Mesendoderm (in vitro differentiated cells): ENCODE measurements at regions not wholly inside any gene's neighbourhood (a gene's known extent, or its start where the extent isn't known, plus 50 kb on each side); places are given as distances from the start of the nearest gene placed in this dataset.

Source experiments
- DNase-seq: peaks from one replicate; pipeline ENCODE4 v3.0.0; 2013
- H2AK5ac ChIP-seq: 2 replicates; pipeline ENCODE4 v1.6.1; 2013; ENCODE audit warnings: low read length, inconsistent platforms
- H2BK120ac ChIP-seq: 2 replicates; pipeline ENCODE4 v1.6.1; 2013; ENCODE audit warnings: low read depth, mild to moderate bottlenecking, low read length, moderate library complexity, mixed read lengths
- H2BK15ac ChIP-seq: replicated peaks from 2 replicates; pipeline ENCODE4 v1.6.1; 2013; ENCODE audit warnings: low read depth, mild to moderate bottlenecking, moderate library complexity
- H2BK5ac ChIP-seq: 2 replicates; pipeline ENCODE4 v1.6.1; 2013; ENCODE audit warnings: low read length, inconsistent platforms
- H3K18ac ChIP-seq: 2 replicates; pipeline ENCODE4 v1.6.1; 2013; ENCODE audit warnings: mild to moderate bottlenecking, low read length, mixed read lengths
- H3K23ac ChIP-seq: one replicate; pipeline ENCODE4 v1.6.1; 2013; ENCODE audit warnings: low read length
- H3K27ac ChIP-seq: 2 replicates; pipeline ENCODE4 v1.5.1; 2013; ENCODE audit warnings: low read depth, mild to moderate bottlenecking, inconsistent platforms, low read length, moderate library complexity
- H3K27me3 ChIP-seq: 2 replicates; pipeline ENCODE4 v1.6.1; 2013; ENCODE audit warnings: low read length, control low read depth, mild to moderate bottlenecking, inconsistent platforms; ENCODE audit not compliant: insufficient read depth, poor library complexity
- H3K36me3 ChIP-seq: 2 replicates; pipeline ENCODE4 v1.6.1; 2013; ENCODE audit warnings: low read length, inconsistent platforms; ENCODE audit not compliant: control insufficient read depth, insufficient read depth
- H3K4ac ChIP-seq: one replicate; pipeline ENCODE4 v1.6.1; 2013; ENCODE audit warnings: low read depth, mild to moderate bottlenecking, low read length, moderate library complexity
- H3K4me1 ChIP-seq: 2 replicates; pipeline ENCODE4 v1.6.1; 2013; ENCODE audit warnings: low read depth, low read length, inconsistent platforms; ENCODE audit not compliant: control insufficient read depth
- H3K4me2 ChIP-seq: 2 replicates; pipeline ENCODE4 v1.6.1; 2013; ENCODE audit warnings: low read length
- H3K4me3 ChIP-seq: 2 replicates; pipeline ENCODE4 v1.5.1; 2013; ENCODE audit warnings: mild to moderate bottlenecking, low read length
- H3K56ac ChIP-seq: one replicate; pipeline ENCODE4 v1.6.1; 2013; ENCODE audit warnings: low read length
- H3K79me1 ChIP-seq: 2 replicates; pipeline ENCODE4 v1.6.1; 2013; ENCODE audit warnings: low read length, inconsistent platforms
- H3K79me2 ChIP-seq: 2 replicates; pipeline ENCODE4 v1.6.1; 2013; ENCODE audit warnings: mild to moderate bottlenecking, low read length; ENCODE audit not compliant: control insufficient read depth, insufficient read depth
- H3K9ac ChIP-seq: 2 replicates; pipeline ENCODE4 v1.6.1; 2013; ENCODE audit warnings: low read length, inconsistent platforms
- H4K5ac ChIP-seq: one replicate; pipeline ENCODE4 v1.6.1; 2013; ENCODE audit warnings: low read length
- H4K8ac ChIP-seq: one replicate; pipeline ENCODE4 v1.6.1; 2013; ENCODE audit warnings: low read depth, mild to moderate bottlenecking, control low read depth, low read length, moderate library complexity
- WGBS: extraction: QIAGEN DNeasy Blood & Tissue Kit; methylation state at CpG from one replicate; pipeline ENCODE4 v1.1.7; 2013; ENCODE audit warnings: low lambda C conversion rate, missing lambda C conversion rate; ENCODE audit not compliant: insufficient coverage; ENCODE audit errors: extremely low coverage; 5-methylcytosine and 5-hydroxymethylcytosine counted together

GRCh38 chr9:29348999-29349398 lies 1775.7 kb upstream of the C9orf72 start:
- no peak overlapping the region for H3K4me3 ChIP-seq
- no peaks in the 10 kb centered on the region for H3K79me2 ChIP-seq
- no peak overlapping the region for H3K4me2 ChIP-seq
- H3K18ac ChIP-seq: no peak overlapping the region
- H2BK15ac ChIP-seq: no peak overlapping the region
- no peak overlapping the region for H3K9ac ChIP-seq
- H4K5ac ChIP-seq: no peak overlapping the region
- no peaks in the 10 kb centered on the region for H3K4me1 ChIP-seq
- no peak for DNase-seq
- no peak overlapping the region for H2BK120ac ChIP-seq
- no peak overlapping the region for H3K27ac ChIP-seq
- H3K27me3 ChIP-seq: no peaks in the 10 kb centered on the region
- H2BK5ac ChIP-seq: no peak overlapping the region
- no peaks in the 10 kb centered on the region for H3K79me1 ChIP-seq
- H3K56ac ChIP-seq: no peak overlapping the region
- no peak overlapping the region for H4K8ac ChIP-seq
- H3K23ac ChIP-seq: no peak overlapping the region
- no peaks in the 10 kb centered on the region for H3K36me3 ChIP-seq
- H3K4ac ChIP-seq: no peak overlapping the region
- H2AK5ac ChIP-seq: no peak overlapping the region
- WGBS: no CpG with 5 or more reads among the region's 1 CpG

DNA sequence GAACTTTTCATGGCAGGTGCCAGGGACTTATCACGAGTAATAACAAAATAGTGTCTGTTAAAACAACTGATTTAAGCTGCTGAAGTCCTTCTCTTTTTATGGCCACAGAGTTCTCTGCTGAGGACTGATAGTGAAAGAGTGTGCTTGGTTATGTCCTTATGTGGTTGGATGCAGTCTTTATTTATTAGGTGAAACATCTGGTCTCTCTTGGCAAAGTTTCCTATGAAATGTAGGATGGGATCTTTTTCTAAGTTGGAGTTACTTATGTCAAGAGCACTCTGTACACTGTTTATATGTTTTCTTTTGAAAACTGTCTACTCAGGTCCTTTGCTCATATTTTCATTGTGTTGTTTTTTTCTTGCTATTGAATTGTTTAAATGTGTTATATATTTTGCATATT lies 1816.1 kb upstream of the C9orf72 start:
- H3K36me3 ChIP-seq: no peaks in the 10 kb centered on the region
- H2BK5ac ChIP-seq: no peak overlapping the region
- no peaks in the 10 kb centered on the region for H3K4me1 ChIP-seq
- H2BK120ac ChIP-seq: no peak overlapping the region
- no peak overlapping the region for H3K4ac ChIP-seq
- no peak overlapping the region for H3K4me3 ChIP-seq
- H3K56ac ChIP-seq: no peak overlapping the region
- no peaks in the 10 kb centered on the region for H3K27me3 ChIP-seq
- H3K27ac ChIP-seq: no peak overlapping the region
- H3K9ac ChIP-seq: no peak overlapping the region
- no peak overlapping the region for H4K5ac ChIP-seq
- no peaks in the 10 kb centered on the region for H3K79me2 ChIP-seq
- no peak for DNase-seq
- no peak overlapping the region for H2AK5ac ChIP-seq
- H4K8ac ChIP-seq: no peak overlapping the region
- H3K18ac ChIP-seq: no peak overlapping the region
- H3K79me1 ChIP-seq: no peaks in the 10 kb centered on the region
- no peak overlapping the region for H2BK15ac ChIP-seq
- H3K23ac ChIP-seq: no peak overlapping the region
- WGBS: no CpG with 5 or more reads among the region's 1 CpG
- H3K4me2 ChIP-seq: no peak overlapping the region

GRCh38 chr9:29390859-29391258 lies 1817.6 kb upstream of the C9orf72 start:
- H3K4me3 ChIP-seq: no peak overlapping the region
- no peak overlapping the region for H2BK5ac ChIP-seq
- no CpG with 5 or more reads among the region's 1 CpG for WGBS

GRCh38 chr9:29393064-29393463 lies 1819.8 kb upstream of the C9orf72 start:
- Histone ChIP-seq H4K8ac (no peak overlapping the region), H3K4me1 (no peaks in the 10 kb centered on the region), H3K23ac (no peak overlapping the region), H3K27ac (no peak overlapping the region), H3K4me3 (no peak overlapping the region), H3K4ac (no peak overlapping the region), H3K9ac (no peak overlapping the region), H4K5ac (no peak overlapping the region), H2BK15ac (no peak overlapping the region), H3K79me1 (no peaks in the 10 kb centered on the region), H2BK120ac (no peak overlapping the region), H3K27me3 (no peaks in the 10 kb centered on the region), H2AK5ac (no peak overlapping the region), H3K56ac (no peak overlapping the region), H3K79me2 (no peaks in the 10 kb centered on the region), H3K18ac (no peak overlapping the region), H3K36me3 (no peaks in the 10 kb centered on the region), H3K4me2 (no peak overlapping the region), H2BK5ac (no peak overlapping the region)
- DNase-seq: no peak
- no CpG with 5 or more reads among the region's 2 CpGs for WGBS

More at GRCh38 chr9:29390859-29391258, 1817.6 kb upstream of the C9orf72 start:
- Histone ChIP-seq H2BK120ac (no peak overlapping the region), H4K8ac (no peak overlapping the region), H2BK15ac (no peak overlapping the region), H3K79me2 (no peaks in the 10 kb centered on the region), H3K56ac (no peak overlapping the region), H3K18ac (no peak overlapping the region), H3K4me1 (no peaks in the 10 kb centered on the region), H3K27me3 (no peaks in the 10 kb centered on the region), H3K4ac (no peak overlapping the region), H2AK5ac (no peak overlapping the region), H3K36me3 (no peaks in the 10 kb centered on the region), H3K27ac (no peak overlapping the region), H4K5ac (no peak overlapping the region), H3K79me1 (no peaks in the 10 kb centered on the region), H3K4me2 (no peak overlapping the region), H3K9ac (no peak overlapping the region), H3K23ac (no peak overlapping the region)
- peak; percentile 34 for DNase-seq

DNA sequence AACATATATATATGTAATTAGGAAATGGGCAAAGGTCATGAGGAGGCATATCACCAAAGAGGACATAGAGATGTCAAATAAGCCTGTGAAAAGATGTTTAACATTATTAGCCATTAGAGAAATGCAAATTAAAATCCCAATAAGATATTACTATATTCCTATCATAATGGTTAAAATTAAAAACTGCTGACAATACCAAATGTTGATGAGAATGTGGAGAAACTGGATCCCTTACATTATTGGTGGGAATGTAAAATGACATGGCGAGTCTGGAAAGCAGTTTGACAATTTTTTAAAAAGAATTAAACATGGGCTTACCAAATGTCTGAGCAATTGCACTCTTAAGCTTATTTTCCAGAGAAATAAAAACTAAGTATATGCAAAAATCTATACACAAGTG lies 1821.6 kb upstream of the C9orf72 start:
- DNase-seq: no peak
- Histone ChIP-seq H2BK15ac (no peak overlapping the region), H3K18ac (no peak overlapping the region), H3K79me2 (no peaks in the 10 kb centered on the region), H2BK120ac (no peak overlapping the region), H4K5ac (no peak overlapping the region), H3K4ac (no peak overlapping the region), H3K4me1 (no peaks in the 10 kb centered on the region), H3K9ac (no peak overlapping the region), H3K79me1 (no peaks in the 10 kb centered on the region), H4K8ac (no peak overlapping the region), H2BK5ac (no peak overlapping the region), H3K27ac (no peak overlapping the region), H3K4me2 (no peak overlapping the region), H3K4me3 (no peak overlapping the region), H3K23ac (no peak overlapping the region), H3K56ac (no peak overlapping the region), H2AK5ac (no peak overlapping the region), H3K36me3 (no peaks in the 10 kb centered on the region), H3K27me3 (no peaks in the 10 kb centered on the region)
- no CpG with 5 or more reads among the region's 1 CpG for WGBS

DNA sequence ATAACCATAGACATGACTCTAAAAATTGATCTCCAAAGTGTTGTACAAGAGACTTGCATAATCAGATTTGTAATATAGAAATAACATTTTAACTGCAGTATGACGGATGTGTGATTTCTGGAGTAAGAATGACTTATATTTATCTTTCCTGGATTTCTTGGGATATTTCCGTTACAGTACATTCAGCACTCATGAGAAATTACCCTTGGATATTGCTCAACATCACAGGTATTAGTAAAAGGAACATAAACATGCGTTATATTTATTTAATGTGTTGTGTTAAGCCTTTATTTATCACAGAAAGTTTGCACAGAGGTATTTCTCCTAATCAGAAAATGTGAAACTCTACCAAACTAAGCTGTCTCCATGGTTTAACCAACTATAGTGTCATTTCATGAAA lies 1823.9 kb upstream of the C9orf72 start:
- no peak for DNase-seq
- Histone ChIP-seq H3K4ac (no peak overlapping the region), H3K79me2 (no peaks in the 10 kb centered on the region), H3K79me1 (no peaks in the 10 kb centered on the region), H3K27me3 (no peaks in the 10 kb centered on the region), H3K36me3 (no peaks in the 10 kb centered on the region), H3K27ac (no peak overlapping the region), H2BK5ac (no peak overlapping the region), H2AK5ac (no peak overlapping the region), H3K4me3 (no peak overlapping the region), H3K4me2 (no peak overlapping the region), H3K18ac (no peak overlapping the region), H3K56ac (no peak overlapping the region), H3K23ac (no peak overlapping the region), H2BK15ac (no peak overlapping the region), H3K9ac (no peak overlapping the region), H4K8ac (no peak overlapping the region), H2BK120ac (no peak overlapping the region), H4K5ac (no peak overlapping the region), H3K4me1 (no peaks in the 10 kb centered on the region)
- no CpG with 5 or more reads among the region's 3 CpGs for WGBS
